K562 (cell line): ENCODE measurements at regions not wholly inside any gene's neighbourhood (a gene's known extent, or its start where the extent isn't known, plus 50 kb on each side); places are given as distances from the start of the nearest gene placed in this dataset.
A peak's percentile ranks its signal among the peaks of the same experiment; 100 is the strongest.

Source experiments
- ARHGAP35 ChIP-seq: fragments of 450-650 bp; IDR thresholded peaks from 2 replicates; pipeline ENCODE4 v1.6.1; 2018; ENCODE audit not compliant: partially characterized antibody
- CREM ChIP-seq: IDR thresholded peaks from 2 replicates; pipeline ENCODE4 v1.6.1; 2014; ENCODE audit warnings: antibody characterized with exemption, low read depth
- FOXA1 ChIP-seq: fragments of 450-650 bp; IDR thresholded peaks from 2 replicates; pipeline ENCODE4 v1.6.1; 2016; ENCODE audit warnings: mild to moderate bottlenecking, borderline replicate concordance
- FOXJ2 ChIP-seq: fragments of 200-800 bp; sonication (Bioruptor generic); IDR thresholded peaks from 2 replicates; pipeline ENCODE4 v1.6.1; 2016; ENCODE audit warnings: missing genetic modification characterization, missing compliant biosample characterization
- HDAC3 ChIP-seq: fragments of 450-650 bp; IDR thresholded peaks from 2 replicates; pipeline ENCODE4 v1.6.1; 2018; ENCODE audit warnings: borderline replicate concordance, mild to moderate bottlenecking, moderate library complexity; ENCODE audit not compliant: partially characterized antibody
- HES1 ChIP-seq: fragments of 450-650 bp; IDR thresholded peaks from 2 replicates; pipeline ENCODE4 v1.6.1; 2016; ENCODE audit warnings: low read depth, mild to moderate bottlenecking, moderate library complexity
- HOMEZ ChIP-seq: fragments of 250-450 bp; sonication (Bioruptor Pico); IDR thresholded peaks from 2 replicates; pipeline ENCODE4 v1.4.0; 2020; ENCODE audit warnings: mild to moderate bottlenecking, moderate library complexity
- MIER1 ChIP-seq: fragments of 450-650 bp; IDR thresholded peaks from 2 replicates; pipeline ENCODE4 v1.6.1; 2016; ENCODE audit warnings: antibody characterized with exemption, mild to moderate bottlenecking, low read depth
- MTA3 ChIP-seq: fragments of 450-650 bp; formaldehyde crosslinking; IDR thresholded peaks from 2 replicates; pipeline ENCODE4 v1.6.1; 2017; ENCODE audit warnings: mild to moderate bottlenecking, borderline replicate concordance
- MYNN ChIP-seq, 2 experiments: sonication (generic); formaldehyde crosslinking in 1 of 2; IDR thresholded peaks; 2 replicates each; pipeline versions ENCODE4 v1.5.0 to v1.6.1; 2016 to 2020; ENCODE audit warnings: antibody characterized with exemption in 1 of 2, missing genetic modification reagents in 1 of 2
- NCOA4 ChIP-seq: fragments of 450-650 bp; IDR thresholded peaks from 2 replicates; pipeline ENCODE4 v1.6.1; 2018; ENCODE audit warnings: mild to moderate bottlenecking; ENCODE audit not compliant: partially characterized antibody
- PHTF2 ChIP-seq: fragments of 250-450 bp; sonication (Bioruptor Pico); IDR thresholded peaks from 2 replicates; pipeline ENCODE4 v1.5.0; 2021; ENCODE audit warnings: mild to moderate bottlenecking
- POLR2H ChIP-seq: IDR thresholded peaks from 2 replicates; pipeline ENCODE4 v1.6.1; 2016; ENCODE audit warnings: missing genetic modification characterization, low read depth, mild to moderate bottlenecking, control low read depth, missing compliant biosample characterization, moderate library complexity
- POLR3G ChIP-seq: IDR thresholded peaks from 2 replicates; pipeline ENCODE4 v1.6.1; 2011; ENCODE audit not compliant: insufficient read length, insufficient replicate concordance; ENCODE audit errors: extremely low read depth
- PREB ChIP-seq: sonication (generic); formaldehyde crosslinking; IDR thresholded peaks from 2 replicates; pipeline ENCODE4 v1.8.1; 2023; ENCODE audit warnings: mild to moderate bottlenecking, missing genetic modification reagents
- PYGO2 ChIP-seq: fragments of 450-650 bp; IDR thresholded peaks from 2 replicates; pipeline ENCODE4 v1.6.1; 2016; ENCODE audit warnings: mild to moderate bottlenecking, missing genetic modification characterization, moderate library complexity, missing compliant biosample characterization
- RBM15 ChIP-seq: fragments of 200-400 bp; formaldehyde crosslinking; IDR thresholded peaks from 2 replicates; pipeline ENCODE4 v1.6.1; 2018; ENCODE audit warnings: mild to moderate bottlenecking, low read length, moderate library complexity; ENCODE audit not compliant: insufficient read depth
- SMAD2 ChIP-seq: fragments of 150-350 bp; IDR thresholded peaks from 2 replicates; pipeline ENCODE4 v1.6.1; 2014; ENCODE audit warnings: low read depth, mild to moderate bottlenecking, low read length
- SMARCE1 ChIP-seq: fragments of 450-650 bp; IDR thresholded peaks from 2 replicates; pipeline ENCODE4 v1.7.1; 2016; ENCODE audit warnings: mild to moderate bottlenecking
- SOX6 ChIP-seq: fragments of 450-650 bp; IDR thresholded peaks from 2 replicates; pipeline ENCODE4 v1.6.1; 2014; ENCODE audit warnings: mild to moderate bottlenecking
- SPI1 ChIP-seq: IDR thresholded peaks from 2 replicates; pipeline ENCODE4 v1.6.1; 2011; ENCODE audit warnings: low read depth, low read length, control low read depth, borderline replicate concordance
- SRSF1 ChIP-seq: fragments of 200-400 bp; formaldehyde crosslinking; IDR thresholded peaks from 2 replicates; pipeline ENCODE4 v1.6.1; 2017; ENCODE audit warnings: mild to moderate bottlenecking, low read depth, low read length, moderate library complexity
- ZFPM2 ChIP-seq: fragments of 250-450 bp; sonication (Bioruptor Pico); IDR thresholded peaks from 2 replicates; pipeline ENCODE4 v1.5.1; 2022; ENCODE audit warnings: mild to moderate bottlenecking
- ZNF347 ChIP-seq: fragments of 450-650 bp; formaldehyde crosslinking; IDR thresholded peaks from 2 replicates; pipeline ENCODE4 v1.4.0; 2020; ENCODE audit warnings: low read depth, mild to moderate bottlenecking, moderate library complexity
- ZNF561 ChIP-seq: fragments of 450-650 bp; formaldehyde crosslinking; conservative IDR thresholded peaks from 2 replicates; pipeline ENCODE4 v1.4.0; 2020; ENCODE audit warnings: mild to moderate bottlenecking, moderate library complexity
- ZNF586 ChIP-seq: fragments of 450-650 bp; formaldehyde crosslinking; conservative IDR thresholded peaks from 2 replicates; pipeline ENCODE4 v1.4.0; 2020; ENCODE audit warnings: mild to moderate bottlenecking, moderate library complexity
- ZNF696 ChIP-seq: fragments of 250-450 bp; sonication (Bioruptor Pico); conservative IDR thresholded peaks from 2 replicates; pipeline ENCODE4 v1.4.0; 2020; ENCODE audit warnings: mild to moderate bottlenecking, moderate library complexity
- ZNF75A ChIP-seq: fragments of 450-650 bp; formaldehyde crosslinking; IDR thresholded peaks from 2 replicates; pipeline ENCODE4 v1.4.0; 2020; ENCODE audit warnings: mild to moderate bottlenecking

- TF ChIP-seq ZFPM2 (no peak), CREM (peak; percentile 4; the same call in 1 of the 2 replicates), POLR2H (peak; percentile 37; the same call in 1 of the 2 replicates), POLR3G (no peak), SMAD2 (no peak), PHTF2 (CRISPR knock-in tag) (no peak), ZNF347 (CRISPR knock-in tag) (no peak), HES1 (no peak), HOMEZ (CRISPR knock-in tag) (no peak), MTA3 (no peak), ZNF561 (CRISPR knock-in tag) (no peak), ZNF586 (CRISPR knock-in tag) (no peak), MYNN (IDR thresholded peaks at IDR 0.05) (no peak), MYNN (CRISPR knock-in tag; IDR thresholded peaks at IDR 0.05) (no peak), ZNF696 (CRISPR knock-in tag) (no peak), SPI1 (peak; percentile 30; the same call in 1 of the 2 replicates), HDAC3 (peak; percentile 72), MIER1 (no peak), NCOA4 (no peak), PREB (CRISPR knock-in tag) (no peak), ARHGAP35 (no peak), PYGO2 (tag) (no peak), FOXJ2 (0 out of 2 replicates have a peak, but pooled peaks have one; percentile 44), SRSF1 (no peak), ZNF75A (CRISPR knock-in tag) (no peak), RBM15 (no peak), SMARCE1 (peak; percentile 58), FOXA1 (no peak), SOX6 (peak; percentile 71)
Observed at GRCh38 chr3:193928354-193929209, 207.4 kb upstream of the HES1 start (continued).
